HG03095 (cell line): ENCODE measurements at regions not wholly inside any gene's neighbourhood (a gene's known extent, or its start where the extent isn't known, plus 50 kb on each side); places are given as distances from the start of the nearest gene placed in this dataset.

Experiments used
- ATAC-seq: cut with Tn5 transposase; IDR thresholded peaks from one replicate; pipeline ENCODE4 v1.9.1; 2021; ENCODE audit warnings: moderate library complexity; ENCODE audit not compliant: unreplicated experiment

DNA sequence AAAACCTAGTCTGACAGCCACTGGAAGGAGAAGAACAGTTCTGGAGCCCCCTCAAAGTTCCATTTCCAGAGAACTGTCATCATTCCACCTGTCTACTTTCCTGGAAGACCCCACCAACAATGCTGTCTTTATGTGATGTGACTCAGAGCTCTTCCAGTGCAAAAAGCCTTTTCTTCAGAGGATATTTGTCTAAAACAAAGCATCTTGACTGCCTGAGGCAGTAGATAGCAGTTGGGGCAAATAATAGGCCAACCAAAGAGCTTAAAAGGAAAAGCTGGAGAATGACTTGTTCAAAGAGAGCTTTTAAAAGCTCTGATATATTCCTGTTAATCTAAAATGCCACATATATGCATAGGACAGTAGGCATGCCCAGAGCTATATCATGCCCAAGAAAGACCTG, 62.6 kb downstream of the MIS18A start:
- no peak for ATAC-seq

DNA sequence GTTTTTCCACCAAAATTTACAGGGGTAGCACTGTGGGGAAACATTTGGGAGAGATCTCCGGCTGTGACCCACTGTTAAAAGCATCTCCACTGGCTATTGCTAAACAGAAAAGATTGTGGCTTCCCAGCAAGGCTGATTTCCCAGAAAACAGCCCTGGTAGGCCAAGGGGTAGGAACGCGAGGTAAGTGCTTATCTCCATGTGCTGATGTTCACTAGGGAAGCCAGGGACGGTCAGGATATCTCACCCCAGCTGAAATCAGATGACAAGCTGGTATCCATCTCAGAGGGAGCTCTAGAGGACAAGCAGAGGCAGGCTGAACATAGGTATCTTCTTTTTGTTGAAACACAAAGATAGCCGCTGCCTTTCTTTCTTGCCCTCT, 63.6 kb downstream of the MIS18A start:
- no peak for ATAC-seq

DNA sequence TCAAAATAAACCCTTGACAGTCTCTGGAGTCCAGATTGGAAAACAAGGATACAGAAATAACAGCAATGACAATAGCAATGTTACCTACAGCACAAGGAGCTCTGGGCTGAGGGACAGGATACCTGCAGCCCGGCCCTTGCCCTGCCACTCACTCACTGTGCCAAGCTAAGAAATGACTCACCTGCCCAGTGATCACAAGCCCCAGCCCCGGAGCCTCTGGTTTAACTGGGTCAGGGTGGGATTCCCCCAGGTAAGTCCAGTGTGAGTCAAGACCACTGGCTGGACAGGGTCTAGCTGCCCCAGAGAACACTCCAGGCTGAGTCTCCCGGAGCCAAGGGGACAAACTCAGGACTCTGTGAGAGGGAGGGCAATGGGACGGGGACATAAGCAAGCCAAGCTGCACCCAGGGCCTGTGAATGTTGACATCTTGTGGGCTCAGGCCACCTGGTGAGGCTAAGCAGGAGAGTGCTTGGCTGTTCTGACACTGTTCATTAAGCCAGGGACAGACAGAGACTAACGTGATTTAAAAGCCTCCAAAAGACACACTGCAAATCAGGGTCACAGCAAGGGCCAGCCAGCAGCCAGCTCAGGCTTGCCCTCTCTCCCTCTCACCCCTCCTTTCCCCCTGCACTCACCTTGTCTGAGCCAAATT, 64.1 kb downstream of the MIS18A start:
- ATAC-seq = no peak

- ATAC-seq = no peak
Observed at GRCh38 chr21:32212116-32212515, 66.7 kb downstream of the MIS18A start.

DNA sequence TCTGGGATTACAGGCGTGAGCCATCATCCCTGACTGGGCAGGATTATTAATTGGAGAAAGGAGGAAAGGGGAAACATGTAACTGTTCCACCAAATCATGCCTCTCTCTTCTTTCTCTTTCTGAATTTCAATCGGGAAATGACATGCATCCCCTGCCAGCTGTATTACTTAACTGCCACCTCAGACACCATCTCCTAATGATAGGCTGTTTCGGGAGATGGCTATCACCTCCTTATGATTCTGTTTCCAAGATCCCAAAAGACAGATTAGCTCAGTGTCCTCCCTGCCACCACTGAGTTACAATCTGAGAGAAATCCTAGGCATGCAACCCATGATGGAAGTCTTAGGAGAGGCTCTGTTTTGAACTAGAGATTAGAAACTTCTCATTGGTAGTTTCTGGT, 67.5 kb downstream of the MIS18A start:
- no peak for ATAC-seq

- ATAC-seq = no peak
Observed at GRCh38 chr21:32209580-32209979, 69.3 kb downstream of the MIS18A start.

DNA sequence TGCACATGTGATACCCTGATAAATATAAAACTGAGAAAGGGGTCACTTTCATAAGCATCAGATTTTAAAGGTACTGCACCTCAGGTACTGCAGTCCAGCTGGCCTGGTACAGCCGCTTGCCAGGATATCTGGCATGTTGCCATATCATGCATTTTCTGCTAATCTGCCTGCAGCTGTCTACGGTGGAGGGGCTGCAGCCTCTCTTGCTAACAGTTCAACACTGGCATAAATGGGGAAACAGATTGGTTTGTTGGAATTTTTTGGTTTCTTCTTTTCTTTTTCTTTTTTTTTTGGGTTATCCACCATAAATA, 71.5 kb downstream of the MIS18A start:
- no peak for ATAC-seq

DNA sequence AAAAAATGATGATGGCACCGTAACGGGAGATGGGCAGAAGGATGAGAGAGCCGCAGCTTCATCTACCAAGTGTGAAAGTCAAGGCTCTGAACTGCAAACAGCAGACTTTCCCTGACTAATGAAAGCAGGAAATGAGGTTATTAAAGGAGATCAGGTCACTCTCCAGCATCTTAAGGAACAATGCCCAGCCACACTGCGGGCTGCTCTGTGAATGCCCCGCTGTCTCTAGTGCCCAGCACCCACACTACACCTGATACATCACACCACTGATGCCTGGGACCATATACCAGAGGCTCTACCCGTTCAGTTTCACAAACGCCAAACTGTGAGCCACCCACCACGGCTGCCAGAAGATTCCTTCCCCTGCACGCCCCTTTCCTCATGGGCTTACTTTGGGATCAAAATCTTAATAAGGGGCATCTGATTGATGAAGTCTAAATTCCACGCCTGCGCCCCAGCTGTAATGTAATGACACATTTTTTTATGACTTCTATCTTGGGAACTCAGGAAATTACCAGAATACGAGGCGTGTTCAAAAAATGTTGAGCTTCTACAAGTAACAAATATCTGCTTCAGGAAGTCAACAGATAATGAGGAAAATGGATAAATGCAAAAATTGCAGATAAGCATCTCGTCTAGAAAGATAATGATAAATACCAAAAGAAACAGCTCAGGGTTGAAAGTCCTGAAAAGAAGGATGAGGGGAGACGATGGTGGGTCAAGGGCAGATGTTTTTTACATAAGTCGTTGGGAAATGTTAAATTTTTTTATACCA, 72.0 kb downstream of the MIS18A start:
- ATAC-seq = no peak

DNA sequence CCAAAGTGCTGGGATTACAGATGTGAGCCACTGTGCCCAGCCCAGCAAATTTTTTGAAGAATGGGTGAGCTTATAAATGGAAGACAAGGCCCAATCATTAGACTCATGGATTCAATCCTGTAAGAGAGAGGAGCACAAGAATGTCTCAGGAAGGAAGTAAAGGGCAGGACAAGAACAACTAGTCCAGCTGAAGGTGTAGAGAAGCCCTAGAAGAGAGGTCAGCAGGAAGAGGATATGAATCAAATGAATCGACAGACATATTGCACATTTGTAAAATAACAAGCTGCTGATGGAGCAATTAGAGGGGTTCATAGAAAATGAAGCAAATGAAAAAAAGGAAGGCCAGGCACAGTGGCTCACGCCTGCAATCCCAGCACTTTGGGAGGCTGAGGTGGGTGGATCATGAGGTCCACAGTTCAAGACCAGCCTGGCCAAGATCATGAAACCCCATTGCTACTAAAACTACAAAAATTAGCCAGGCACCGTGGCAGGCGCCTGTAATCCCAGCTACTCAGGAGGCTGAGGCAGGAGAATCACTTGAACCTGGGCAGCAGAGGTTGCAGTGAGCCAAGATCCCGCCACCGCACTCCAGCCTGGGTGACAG, 74.9 kb downstream of the MIS18A start:
- no peak for ATAC-seq

DNA sequence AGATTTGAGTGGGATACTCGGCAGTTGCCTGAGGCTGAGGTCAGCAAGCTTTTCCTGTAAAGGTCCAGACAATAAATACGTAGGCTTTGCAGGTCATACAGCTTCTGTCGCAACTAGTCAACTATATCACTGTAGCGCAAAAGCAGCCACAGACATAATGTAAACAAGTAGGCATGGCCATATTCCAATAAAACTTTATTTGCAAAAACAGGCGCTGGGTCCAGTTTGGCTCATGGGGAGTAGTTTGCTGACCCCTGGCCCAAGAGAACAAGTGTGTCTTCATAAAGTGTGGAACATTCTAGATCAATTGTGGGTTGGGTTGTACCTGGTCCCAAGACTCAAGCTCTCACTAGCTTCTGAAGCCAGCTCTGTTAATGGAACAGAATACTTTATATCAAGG, 78.8 kb downstream of the MIS18A start:
- no peak for ATAC-seq

- ATAC-seq = no peak
Observed at GRCh38 chr21:32198384-32198783, 80.5 kb downstream of the MIS18A start.

DNA sequence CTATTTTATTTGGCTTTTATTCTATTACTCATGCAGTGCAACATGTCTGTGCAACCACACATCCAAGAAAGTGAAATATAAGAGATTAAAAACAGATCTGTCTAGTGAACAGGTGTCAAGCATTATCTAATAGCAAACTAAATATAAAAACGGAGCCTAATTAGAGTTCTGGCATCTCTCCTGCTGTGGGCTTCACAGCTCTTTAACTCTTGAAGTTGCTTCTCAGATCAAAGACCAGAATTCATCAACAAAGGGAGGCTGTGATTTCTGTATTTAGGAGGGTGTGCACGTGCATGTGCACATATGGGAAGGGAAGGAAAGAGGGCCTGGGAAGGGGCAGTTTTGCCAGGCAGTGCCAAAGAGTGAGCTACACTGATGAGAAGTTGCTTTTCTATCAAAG, 81.0 kb downstream of the MIS18A start:
- ATAC-seq = no peak

DNA sequence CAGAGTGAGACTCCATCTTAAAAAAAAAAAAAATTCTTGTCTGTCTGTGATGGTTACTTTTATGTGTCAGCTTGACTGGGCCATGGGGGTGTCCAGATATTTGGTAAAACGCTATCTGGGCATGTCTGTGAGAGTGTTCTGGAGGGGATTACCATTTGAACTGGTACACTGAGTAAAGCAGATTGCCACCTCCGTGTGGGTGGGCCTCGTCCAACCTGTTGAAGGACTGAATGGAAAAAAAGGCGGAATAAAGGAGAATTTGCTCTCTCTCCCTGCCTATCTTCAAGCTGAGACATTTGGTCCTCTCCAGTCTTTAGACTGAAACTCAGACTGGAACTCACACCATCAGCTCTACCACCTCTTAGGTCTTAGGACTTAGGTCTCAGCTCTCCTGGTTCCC, 82.8 kb downstream of the MIS18A start:
- ATAC-seq = no peak

- ATAC-seq = no peak
Observed at GRCh38 chr21:32193098-32193465, 85.8 kb downstream of the MIS18A start.

- ATAC-seq = no peak
Observed at GRCh38 chr21:32192291-32193097, 86.4 kb downstream of the MIS18A start.

- ATAC-seq = no peak
Observed at GRCh38 chr21:32190493-32191144, 88.2 kb downstream of the MIS18A start.

DNA sequence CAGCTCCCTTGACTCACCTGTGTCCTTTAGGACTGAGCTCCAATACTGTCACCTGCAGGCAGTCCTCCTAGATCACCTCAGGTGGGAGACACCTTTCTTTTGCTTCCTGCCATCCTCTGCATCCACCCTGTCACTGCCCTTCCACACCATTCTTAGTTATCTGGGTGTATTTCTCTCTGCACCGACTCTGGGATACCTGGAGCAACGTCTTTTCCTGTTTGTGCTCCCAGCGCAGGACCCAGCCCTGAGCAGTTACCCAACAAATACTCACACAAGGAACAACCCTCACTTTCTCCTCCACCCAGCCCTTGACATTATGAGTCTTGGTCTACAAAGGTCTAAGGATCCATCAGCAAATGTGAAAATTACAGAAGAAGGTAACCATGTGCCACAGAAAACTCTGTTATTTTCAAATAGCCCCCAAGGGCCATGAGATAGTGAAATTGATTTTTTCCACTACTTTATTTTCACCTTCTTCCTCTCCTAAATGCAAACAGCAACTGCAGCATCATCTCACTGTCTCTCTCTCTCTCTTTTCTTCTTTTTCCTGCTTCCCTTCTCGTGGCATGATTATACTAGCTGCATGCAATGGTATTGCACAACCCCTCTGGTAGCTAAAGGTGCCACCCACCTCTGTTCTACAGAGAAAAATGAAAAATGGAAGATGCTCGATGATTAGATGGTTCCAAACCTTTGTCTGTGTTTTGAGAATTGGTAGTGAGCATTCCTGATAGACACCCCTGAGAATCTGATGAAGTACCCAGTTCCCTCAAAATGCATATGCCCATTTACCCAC, 89.0 kb downstream of the MIS18A start:
- ATAC-seq = no peak

- ATAC-seq = no peak
Observed at GRCh38 chr21:32186804-32187203, 92.0 kb downstream of the MIS18A start.

DNA sequence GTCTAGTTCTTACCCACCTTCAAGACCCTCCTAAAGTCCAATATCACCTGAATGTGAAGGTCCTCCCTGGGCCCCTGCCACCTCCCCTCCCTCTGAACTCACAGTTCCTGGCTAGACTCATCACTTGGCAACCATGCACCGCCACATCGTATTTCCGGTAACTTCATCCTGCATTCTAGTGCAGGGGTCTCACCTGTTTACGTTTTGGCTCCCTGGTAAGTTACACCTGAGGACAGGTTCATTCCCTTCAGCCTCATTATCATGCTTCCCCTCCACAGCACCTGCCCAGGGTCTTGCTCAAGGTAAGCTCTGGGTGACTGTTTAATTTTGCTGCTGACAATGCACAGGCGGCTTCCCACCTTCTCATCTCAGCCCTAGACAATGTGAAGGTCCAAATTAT, 93.1 kb downstream of the MIS18A start:
- ATAC-seq = no peak

- ATAC-seq = no peak
Observed at GRCh38 chr21:32185103-32185502, 93.7 kb downstream of the MIS18A start.
